Gastroesophageal sphincter (tissue), 3 donors: ENCODE measurements at regions not wholly inside any gene's neighbourhood (a gene's known extent, or its start where the extent isn't known, plus 50 kb on each side); places are given as distances from the start of the nearest gene placed in this dataset.

Experiments
- CTCF ChIP-seq, 4 experiments: fragments of 200-600 bp in 2 of 4; fragments of 450-650 bp in 2 of 4; sonication (generic) in 1 of 4; IDR thresholded peaks; one replicate each; pipeline ENCODE4 v1.5.1; 2017 to 2019; ENCODE audit warnings: antibody characterized with exemption in 4 of 4, mild to moderate bottlenecking in 2 of 4, moderate library complexity in 2 of 4
- EP300 ChIP-seq: sonication (generic); formaldehyde crosslinking; IDR thresholded peaks from one replicate; pipeline ENCODE4 v1.6.1; 2017; ENCODE audit warnings: antibody characterized with exemption, mild to moderate bottlenecking
- POLR2A ChIP-seq, 2 donors: fragments of 450-650 bp; IDR thresholded peaks; one replicate each; pipeline ENCODE4 v1.6.1; 2017; ENCODE audit warnings: antibody characterized with exemption in 2 of 2, mild to moderate bottlenecking in 2 of 2, moderate library complexity in 1 of 2
- POLR2AphosphoS5 ChIP-seq: sonication (generic); formaldehyde crosslinking; IDR thresholded peaks from one replicate; pipeline ENCODE4 v1.6.1; 2017; ENCODE audit warnings: antibody characterized with exemption

GRCh38 chr5:144100702-144101101, 69.8 kb downstream of the YIPF5 start:
- TF ChIP-seq CTCF (IDR thresholded peaks at IDR 0.05) (no peak), EP300 (no peak), POLR2A (IDR thresholded peaks at IDR 0.05) (no peak), POLR2AphosphoS5 (no peak)
